PC-3 (cell line): ENCODE measurements at regions not wholly inside any gene's neighbourhood (a gene's known extent, or its start where the extent isn't known, plus 50 kb on each side); places are given as distances from the start of the nearest gene placed in this dataset.

Experiments
- ATAC-seq: fragments of 200-7000 bp; cut with Tn5 transposase; 2 replicates; pipeline ENCODE4 v1.9.1; 2020; ENCODE audit warnings: mild to moderate bottlenecking, moderate library complexity
- BruUV-seq: library from RNA; stranded (reverse); fragments of 400-500 nt; replicated peaks from 2 replicates; lab custom pipeline; 2021; lab: Mats Ljungman, UMichigan
- CTCF ChIA-PET: fragments of 300-600 bp; sonication (Branson Sonifier 250); formaldehyde crosslinking; loops from one replicate; lab custom pipeline; 2022; ENCODE audit warnings: antibody characterized with exemption; lab: Charles Lee
- POLR2A ChIA-PET: fragments of 300-600 bp; sonication (Branson Sonifier 250); formaldehyde crosslinking; loops from one replicate; lab custom pipeline; 2022; ENCODE audit warnings: antibody characterized with exemption; ENCODE audit not compliant: unreplicated experiment; lab: Charles Lee
- DNase-seq: peaks from one replicate; pipeline ENCODE4 v3.0.0-alpha.2; 2015
- H2AFZ ChIP-seq: fragments of 300-600 bp; sonication (generic); 2 replicates; pipeline ENCODE4 v1.6.0; 2016; ENCODE audit warnings: antibody characterized with exemption, low read length
- H3F3A ChIP-seq: fragments of 300-600 bp; sonication (generic); one replicate; pipeline ENCODE4 v1.6.0; 2017; ENCODE audit warnings: antibody characterized with exemption, low read length, control low read depth, mild to moderate bottlenecking; ENCODE audit not compliant: unreplicated experiment
- H3K27ac ChIP-seq: fragments of 300-600 bp; sonication (generic); 2 replicates; pipeline ENCODE4 v1.5.1; 2016; ENCODE audit warnings: mild to moderate bottlenecking, low read length
- H3K27me3 ChIP-seq: fragments of 300-600 bp; sonication (generic); 2 replicates; pipeline ENCODE4 v1.6.1; 2016; ENCODE audit warnings: low read length, mixed read lengths
- H3K36me3 ChIP-seq: fragments of 300-600 bp; sonication (generic); 2 replicates; pipeline ENCODE4 v1.6.1; 2016; ENCODE audit warnings: low read depth, mixed run types, low read length, mixed read lengths
- H3K4me1 ChIP-seq: fragments of 300-600 bp; sonication (generic); 2 replicates; pipeline ENCODE4 v1.5.1; 2016; ENCODE audit warnings: low read length; ENCODE audit not compliant: insufficient read depth
- H3K4me2 ChIP-seq: fragments of 300-600 bp; sonication (generic); 2 replicates; pipeline ENCODE4 v1.6.0; 2016; ENCODE audit warnings: low read length
- H3K4me3 ChIP-seq: fragments of 300-600 bp; sonication (generic); 2 replicates; pipeline ENCODE4 v1.5.1; 2016; ENCODE audit warnings: mild to moderate bottlenecking, low read length, mixed read lengths
- H3K79me2 ChIP-seq: fragments of 300-600 bp; sonication (generic); 2 replicates; pipeline ENCODE4 v1.6.1; 2017; ENCODE audit warnings: low read length, mixed read lengths
- H3K9ac ChIP-seq: fragments of 300-600 bp; sonication (generic); 2 replicates; pipeline ENCODE4 v1.6.0; 2016; ENCODE audit warnings: mild to moderate bottlenecking, low read length
- H3K9me2 ChIP-seq: fragments of 300-600 bp; sonication (generic); replicated peaks from 2 replicates; pipeline ENCODE4 v1.6.1; 2016; ENCODE audit warnings: mixed run types, low read length, mixed read lengths
- H3K9me3 ChIP-seq: fragments of 300-600 bp; sonication (generic); 2 replicates; pipeline ENCODE4 v1.6.1; 2016; ENCODE audit warnings: low read length, mixed read lengths
- H4K20me1 ChIP-seq: fragments of 300-600 bp; sonication (generic); 2 replicates; pipeline ENCODE4 v1.6.1; 2016; ENCODE audit warnings: low read length, mixed read lengths
- CTCF ChIP-seq: fragments of 300-600 bp; sonication (generic); conservative IDR thresholded peaks from 2 replicates; pipeline ENCODE4 v1.5.1; 2017; ENCODE audit warnings: antibody characterized with exemption, low read depth, mild to moderate bottlenecking, low read length
- EZH2 ChIP-seq: fragments of 300-600 bp; sonication (generic); IDR thresholded peaks from one replicate; pipeline ENCODE4 v1.6.1; 2017; ENCODE audit warnings: antibody characterized with exemption, mild to moderate bottlenecking, low read length; ENCODE audit not compliant: unreplicated experiment
- EZH2phosphoT487 ChIP-seq: fragments of 300-600 bp; sonication (generic); IDR thresholded peaks from 2 replicates; pipeline ENCODE4 v1.6.1; 2018; ENCODE audit warnings: mild to moderate bottlenecking, antibody characterized with exemption, low read length, borderline replicate concordance
- intact Hi-C: fragments of 100-400 bp; cut with micrococcal nuclease; formaldehyde crosslinking; loops from 2 replicates; pipeline ENCODE4 v1.9.0; 2023

- CTCF ChIA-PET, result interaction anchor here (0.6 to 1.0 kb wide), 3 partner anchors 46 to 258 kb away, joined by 3 to 4 read pairs (median 4); no protein-coding TSS in a partner anchor
- Histone ChIP-seq H3K9me3 (peaks cover 4% of the 10 kb centered on the region; the same call in 1 of the 2 replicates), H3K4me1 (peaks cover 24% of the 10 kb centered on the region), H3K27me3 (no peaks in the 10 kb centered on the region), H3K36me3 (no peaks in the 10 kb centered on the region), H3K9ac (peak overlapping the region; percentile 40), H3K4me3 (no peak overlapping the region), H3K27ac (peak overlapping the region; percentile 79), H3K79me2 (no peaks in the 10 kb centered on the region), H3K4me2 (peak overlapping the region; percentile 49), H2AFZ (no peak overlapping the region), H3K9me2 (no peaks in the 10 kb centered on the region), H3F3A (no peaks in the 10 kb centered on the region), H4K20me1 (no peaks in the 10 kb centered on the region)
- DNase-seq (peak; percentile 92), ATAC-seq (peak; percentile 95)
- BruUV-seq, result no TSS peak
- no peak for TF ChIP-seq EZH2
- TF ChIP-seq CTCF, result no peak
- no peak for TF ChIP-seq EZH2phosphoT487
- POLR2A ChIA-PET, result interaction anchor here (0.7 to 0.8 kb wide), 2 partner anchors 59 to 209 kb away, joined by 3 read pairs; no protein-coding TSS in a partner anchor
- intact Hi-C loops, result loop anchor here (1.0 to 5.0 kb wide), 10 partner anchors 17 to 254 kb away; partner anchors contain the start of gene ATP1B1
These were observed 132.5 kb upstream of the DPT start for GRCh38 chr1:168861421-168862004.

GRCh38 chr1:168863772-168864171 lies 134.8 kb upstream of the DPT start:
- TF ChIP-seq EZH2phosphoT487, result no peak
- no peak for TF ChIP-seq CTCF
- no peak for TF ChIP-seq EZH2
- H3K9me2 ChIP-seq, result no peaks in the 10 kb centered on the region
- no peak overlapping the region for H3K4me2 ChIP-seq

GRCh38 chr1:168864266-168864665 lies 135.3 kb upstream of the DPT start:
- no peak for TF ChIP-seq CTCF
- no peak for TF ChIP-seq EZH2phosphoT487
- TF ChIP-seq EZH2, result no peak
- no peak for ATAC-seq
- ChIA-PET POLR2A (no interaction called here), CTCF (interaction anchor here (0.5 kb wide), 1 partner anchor 57 kb away, joined by 3 read pairs; no protein-coding TSS in a partner anchor)
- Histone ChIP-seq H3K9me2 (no peaks in the 10 kb centered on the region), H3F3A (no peaks in the 10 kb centered on the region), H3K27ac (no peak overlapping the region), H2AFZ (no peak overlapping the region), H3K9me3 (peaks cover 11% of the 10 kb centered on the region; the same call in 1 of the 2 replicates), H3K79me2 (no peaks in the 10 kb centered on the region), H3K4me3 (no peak overlapping the region), H3K4me2 (no peak overlapping the region), H3K36me3 (no peaks in the 10 kb centered on the region), H3K9ac (no peak overlapping the region), H4K20me1 (no peaks in the 10 kb centered on the region), H3K27me3 (no peaks in the 10 kb centered on the region), H3K4me1 (peaks cover 24% of the 10 kb centered on the region)
- DNase-seq, result no peak
- intact Hi-C loops, result loop anchor here (5.0 kb wide), 3 partner anchors 112 to 257 kb away; no protein-coding TSS in a partner anchor
- BruUV-seq, result no TSS peak

More at GRCh38 chr1:168863772-168864171, 134.8 kb upstream of the DPT start:
- no peaks in the 10 kb centered on the region for H3F3A ChIP-seq
- H3K27me3 ChIP-seq, result no peaks in the 10 kb centered on the region
- H3K27ac ChIP-seq, result no peak overlapping the region
- peaks cover 24% of the 10 kb centered on the region for H3K4me1 ChIP-seq
- H2AFZ ChIP-seq, result no peak overlapping the region
- CTCF ChIA-PET, result no interaction called here
- ATAC-seq (no peak), DNase-seq (no peak)
- no peaks in the 10 kb centered on the region for H3K36me3 ChIP-seq
- H3K9ac ChIP-seq, result no peak overlapping the region
- H3K4me3 ChIP-seq, result no peak overlapping the region
- H3K9me3 ChIP-seq, result peaks cover 11% of the 10 kb centered on the region; the same call in 1 of the 2 replicates
- POLR2A ChIA-PET, result no interaction called here
- intact Hi-C loops, result loop anchor here (5.0 kb wide), 3 partner anchors 111 to 256 kb away; no protein-coding TSS in a partner anchor
- no peaks in the 10 kb centered on the region for H4K20me1 ChIP-seq
- no TSS peak for BruUV-seq
- H3K79me2 ChIP-seq, result no peaks in the 10 kb centered on the region
